Stomach (tissue), 8 donors: ENCODE measurements at regions not wholly inside any gene's neighbourhood (a gene's known extent, or its start where the extent isn't known, plus 50 kb on each side); places are given as distances from the start of the nearest gene placed in this dataset.

Experiments used
- DNase-seq, 2 donors: peaks; one replicate each; pipeline versions ENCODE4 v3.0.0 to v3.0.0-alpha.2; 2013 to 2019
- H3K27ac ChIP-seq, 5 donors: fragments of 200-600 bp in 4 of 5; sonication (generic) in 4 of 5; one replicate each; pipeline ENCODE4 v1.5.1; 2013 to 2019; ENCODE audit warnings: mild to moderate bottlenecking in 1 of 5, moderate library complexity in 1 of 5
- H3K27me3 ChIP-seq, 3 donors: fragments of 200-600 bp; sonication (generic); one replicate each; pipeline ENCODE4 v1.5.1; 2017 to 2019; ENCODE audit warnings: mixed run types in 1 of 3
- H3K36me3 ChIP-seq, 4 donors: fragments of 200-600 bp; sonication (generic); 1 replicate in 3 of 4; 2 replicates in 1 of 4; pipeline ENCODE4 v1.5.1; 2016 to 2019
- H3K4me1 ChIP-seq, 4 donors: fragments of 200-600 bp; sonication (generic); one replicate each; pipeline ENCODE4 v1.5.1; 2016 to 2019
- H3K4me3 ChIP-seq, 4 donors: fragments of 200-600 bp; sonication (generic) in 3 of 4; one replicate each; pipeline ENCODE4 v1.5.1; 2016 to 2019; ENCODE audit warnings: mild to moderate bottlenecking in 1 of 4
- H3K9me3 ChIP-seq, 4 donors: fragments of 200-600 bp; sonication (generic); one replicate each; pipeline ENCODE4 v1.5.1; 2016 to 2019
- EP300 ChIP-seq: sonication (generic); formaldehyde crosslinking; IDR thresholded peaks from one replicate; pipeline ENCODE4 v1.6.1; 2017; ENCODE audit warnings: antibody characterized with exemption
- POLR2A ChIP-seq, 4 donors: fragments of 450-650 bp; IDR thresholded peaks; one replicate each; pipeline ENCODE4 v1.6.1; 2016; ENCODE audit warnings: antibody characterized with exemption in 4 of 4, control low read depth in 2 of 4, mild to moderate bottlenecking in 1 of 4, moderate library complexity in 1 of 4
- POLR2AphosphoS5 ChIP-seq, 3 donors: sonication (generic); formaldehyde crosslinking; IDR thresholded peaks; one replicate each; pipeline ENCODE4 v1.6.1; 2016; ENCODE audit warnings: antibody characterized with exemption in 3 of 3
- WGBS, 5 donors: extraction: QIAGEN DNeasy Blood & Tissue Kit in 3 of 5; methylation state at CpG; one replicate each; pipeline versions ENCODE4 v1.1.5 to v1.1.7; 2013 to 2018; 5-methylcytosine and 5-hydroxymethylcytosine counted together
- intact Hi-C: fragments of 100-400 bp; cut with DNase I; formaldehyde crosslinking; loops from one replicate; pipeline ENCODE4 v1.15.1; 2023; ENCODE audit warnings: low total_unique reads
- TF ChIP-seq, protein P1 (sequence below), 7 experiments: fragments of 450-650 bp in 4 of 7; fragments of 200-600 bp in 3 of 7; sonication (generic) in 3 of 7; IDR thresholded peaks; one replicate each; pipeline ENCODE4 v1.5.1; 2016 to 2019; ENCODE audit warnings: antibody characterized with exemption in 7 of 7, control low read depth in 2 of 7, mild to moderate bottlenecking in 1 of 7
- donor health status: healthy with polysubstance abuse.
- donor health status: Bipolar disorder and iron deficiency.
- donor health status: healthy.

GRCh38 chr14:26996246-26996645, 398.4 kb upstream of the NOVA1 start:
- Histone ChIP-seq H3K27me3 (no peaks in the 10 kb centered on the region), H3K4me1 (peaks cover 0 to 5% (median 0%) of the 10 kb centered on the region in 4 donors), H3K36me3 (no peaks in the 10 kb centered on the region), H3K27ac (no peak overlapping the region), H3K4me3 (no peak overlapping the region), H3K9me3 (no peaks in the 10 kb centered on the region)
- peak in 1 of 2 donors; percentile 67 for DNase-seq
- no peak for TF ChIP-seq POLR2AphosphoS5 (IDR thresholded peaks at IDR 0.05)
- TF ChIP-seq EP300, result no peak
- TF ChIP-seq, protein P1, sequence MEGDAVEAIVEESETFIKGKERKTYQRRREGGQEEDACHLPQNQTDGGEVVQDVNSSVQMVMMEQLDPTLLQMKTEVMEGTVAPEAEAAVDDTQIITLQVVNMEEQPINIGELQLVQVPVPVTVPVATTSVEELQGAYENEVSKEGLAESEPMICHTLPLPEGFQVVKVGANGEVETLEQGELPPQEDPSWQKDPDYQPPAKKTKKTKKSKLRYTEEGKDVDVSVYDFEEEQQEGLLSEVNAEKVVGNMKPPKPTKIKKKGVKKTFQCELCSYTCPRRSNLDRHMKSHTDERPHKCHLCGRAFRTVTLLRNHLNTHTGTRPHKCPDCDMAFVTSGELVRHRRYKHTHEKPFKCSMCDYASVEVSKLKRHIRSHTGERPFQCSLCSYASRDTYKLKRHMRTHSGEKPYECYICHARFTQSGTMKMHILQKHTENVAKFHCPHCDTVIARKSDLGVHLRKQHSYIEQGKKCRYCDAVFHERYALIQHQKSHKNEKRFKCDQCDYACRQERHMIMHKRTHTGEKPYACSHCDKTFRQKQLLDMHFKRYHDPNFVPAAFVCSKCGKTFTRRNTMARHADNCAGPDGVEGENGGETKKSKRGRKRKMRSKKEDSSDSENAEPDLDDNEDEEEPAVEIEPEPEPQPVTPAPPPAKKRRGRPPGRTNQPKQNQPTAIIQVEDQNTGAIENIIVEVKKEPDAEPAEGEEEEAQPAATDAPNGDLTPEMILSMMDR (IDR thresholded peaks at IDR 0.05), result no peak
- no peak for TF ChIP-seq POLR2A (IDR thresholded peaks at IDR 0.05)
- 47 to 61% (median 51%) methylated on average over 2 of the region's 2 CpGs for WGBS, 5 donors
- intact Hi-C loops, result no loop called here

DNA sequence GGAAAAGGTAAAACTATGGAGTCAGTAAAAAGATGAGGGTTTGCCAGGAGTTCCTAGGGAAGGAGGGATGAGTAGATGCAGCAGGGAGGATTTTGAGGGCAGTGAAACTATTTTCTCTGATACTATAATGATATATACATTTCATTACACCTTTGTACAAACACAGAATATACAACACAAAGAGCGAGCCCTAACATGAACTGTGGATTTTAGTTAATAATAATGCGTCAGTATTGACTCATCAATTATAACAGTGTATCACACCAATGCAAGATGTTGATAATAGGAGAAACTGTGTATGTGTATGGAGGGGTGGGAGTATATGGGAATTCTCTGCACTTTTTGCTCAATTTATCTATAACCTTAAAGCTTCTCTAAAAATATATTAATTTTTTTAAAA, 404.3 kb upstream of the NOVA1 start:
- no peaks in the 10 kb centered on the region for H3K36me3 ChIP-seq
- intact Hi-C loops, result no loop called here
- no peak overlapping the region for H3K27ac ChIP-seq
- TF ChIP-seq EP300, result no peak
- no peak for TF ChIP-seq POLR2AphosphoS5 (IDR thresholded peaks at IDR 0.05)
- TF ChIP-seq, protein P1 (IDR thresholded peaks at IDR 0.05), result no peak
- no peak for TF ChIP-seq POLR2A (IDR thresholded peaks at IDR 0.05)
- 86 to 98% (median 94%) methylated on average over 2 of the region's 2 CpGs for WGBS, 5 donors
- H3K9me3 ChIP-seq, result no peaks in the 10 kb centered on the region
- H3K4me3 ChIP-seq, result no peak overlapping the region
- H3K4me1 ChIP-seq, result no peaks in the 10 kb centered on the region
- no peak for DNase-seq
- H3K27me3 ChIP-seq, result no peaks in the 10 kb centered on the region

GRCh38 chr14:27006570-27006969, 408.7 kb upstream of the NOVA1 start:
- 64 to 80% (median 72%) methylated on average over 1 of the region's 1 CpG for WGBS, 5 donors
- H3K4me3 ChIP-seq, result no peak overlapping the region
- no peaks in the 10 kb centered on the region for H3K9me3 ChIP-seq
- intact Hi-C loops, result no loop called here
- H3K4me1 ChIP-seq, result no peaks in the 10 kb centered on the region
- H3K36me3 ChIP-seq, result no peaks in the 10 kb centered on the region
- H3K27ac ChIP-seq, result no peak overlapping the region
- no peaks in the 10 kb centered on the region for H3K27me3 ChIP-seq
- TF ChIP-seq POLR2AphosphoS5 (IDR thresholded peaks at IDR 0.05) (no peak), POLR2A (IDR thresholded peaks at IDR 0.05) (no peak), EP300 (no peak)
- TF ChIP-seq, protein P1 (IDR thresholded peaks at IDR 0.05), result no peak
- no peak for DNase-seq

DNA sequence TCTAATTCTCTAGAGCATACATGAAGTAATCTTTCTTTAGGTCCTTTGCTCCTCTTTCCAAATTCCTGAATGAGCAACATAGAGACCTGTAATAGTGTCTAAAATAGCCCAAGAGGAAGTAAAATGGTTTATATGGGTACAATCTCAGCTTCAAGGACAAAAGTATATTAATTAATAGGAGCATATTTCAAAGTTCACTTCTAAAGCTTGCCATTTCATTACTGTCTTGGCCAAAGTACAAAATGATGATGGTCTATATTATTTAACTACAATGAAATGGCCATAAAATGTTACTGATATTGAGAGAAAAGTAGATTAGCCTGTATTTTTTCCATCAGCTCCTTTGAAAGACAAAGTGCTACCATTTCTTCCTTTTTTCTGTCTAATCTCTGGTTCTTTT, 410.4 kb upstream of the NOVA1 start:
- intact Hi-C loops, result no loop called here
- no peak for DNase-seq
- Histone ChIP-seq H3K27me3 (no peaks in the 10 kb centered on the region), H3K36me3 (no peaks in the 10 kb centered on the region), H3K4me3 (no peak overlapping the region), H3K27ac (no peak overlapping the region), H3K9me3 (no peaks in the 10 kb centered on the region), H3K4me1 (no peaks in the 10 kb centered on the region)
- TF ChIP-seq POLR2AphosphoS5 (IDR thresholded peaks at IDR 0.05), result no peak
- TF ChIP-seq, protein P1 (IDR thresholded peaks at IDR 0.05), result no peak
- TF ChIP-seq POLR2A (IDR thresholded peaks at IDR 0.05), result no peak
- no peak for TF ChIP-seq EP300
